ENCODE measurements at regions not wholly inside any gene's neighbourhood (a gene's known extent, or its start where the extent isn't known, plus 50 kb on each side); places are given as distances from the start of the nearest gene placed in this dataset.

DNA sequence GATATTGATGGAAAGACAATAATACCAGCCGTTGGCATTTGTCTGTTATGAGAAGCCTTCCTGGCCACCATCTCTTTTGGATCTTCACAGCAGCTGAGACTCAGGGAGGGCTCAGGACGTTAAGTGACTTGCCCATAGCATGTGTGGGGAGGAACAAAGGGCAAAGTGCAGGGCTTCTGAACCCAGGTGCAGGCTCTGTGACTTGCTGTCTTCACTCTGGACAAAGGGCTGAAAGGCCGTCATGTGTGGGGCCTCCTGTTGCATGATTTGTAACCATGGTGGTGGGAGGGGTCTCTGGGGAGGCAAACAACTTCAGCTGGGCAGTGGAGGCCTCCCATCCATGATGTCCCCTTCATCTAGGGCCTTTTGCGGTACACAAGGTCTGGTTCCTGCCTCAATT is 65.5 kb upstream of the SIX2 start:
- TF ChIP-seq CTCF (IDR thresholded peaks at IDR 0.05; ENCODE audit: low read depth, low read length), result no peak
- TF ChIP-seq POLR2A (IDR thresholded peaks at IDR 0.05; ENCODE audit: extremely low read depth, insufficient read length), result no peak
- TF ChIP-seq MAX (IDR thresholded peaks at IDR 0.05; ENCODE audit: low read depth, low read length), result no peak
- TF ChIP-seq MYC (IDR thresholded peaks at IDR 0.05; ENCODE audit: low read depth, low read length), result no peak

Data from NB4 (cell line).